Activated CD8-positive, alpha-beta memory T cell treated with anti-CD3 and anti-CD28 coated beads, Interleukin-2, amount 50 U/mL, for 4 hours (primary cell): ENCODE measurements at regions not wholly inside any gene's neighbourhood (a gene's known extent, or its start where the extent isn't known, plus 50 kb on each side); places are given as distances from the start of the nearest gene placed in this dataset.

ENCODE experiments used
- DNase-seq: peaks from one replicate; pipeline ENCODE4 v3.0.0-alpha.2; 2020

GRCh38 chr12:92574911-92575570, 127.7 kb upstream of the PLEKHG7 start:
- no peak for DNase-seq

GRCh38 chr12:92574051-92574783, 128.6 kb upstream of the PLEKHG7 start:
- DNase-seq: no peak

- DNase-seq: no peak
Measured at GRCh38 chr12:92573104-92573503, 129.7 kb upstream of the PLEKHG7 start.

GRCh38 chr12:92571844-92572543, 130.8 kb upstream of the PLEKHG7 start:
- DNase-seq: no peak

GRCh38 chr12:92571169-92571568, 131.6 kb upstream of the PLEKHG7 start:
- no peak for DNase-seq

GRCh38 chr12:92570056-92570753, 132.6 kb upstream of the PLEKHG7 start:
- peak; percentile 35 for DNase-seq

GRCh38 chr12:92568691-92569090, 134.1 kb upstream of the PLEKHG7 start:
- DNase-seq: no peak

GRCh38 chr12:92566448-92567019, 136.3 kb upstream of the PLEKHG7 start:
- DNase-seq: no peak

- no peak for DNase-seq
Measured at GRCh38 chr12:92563819-92564218, 139.0 kb upstream of the PLEKHG7 start.

- DNase-seq: no peak
Measured at GRCh38 chr12:92562063-92562734, 140.6 kb upstream of the PLEKHG7 start.

GRCh38 chr12:92561543-92561899, 141.3 kb upstream of the PLEKHG7 start:
- no peak for DNase-seq

- no peak for DNase-seq
Measured at GRCh38 chr12:92560713-92561542, 141.9 kb upstream of the PLEKHG7 start.

- DNase-seq: no peak
Measured at GRCh38 chr12:92558806-92559205, 144.0 kb upstream of the PLEKHG7 start.

- no peak for DNase-seq
Measured at GRCh38 chr12:92558215-92558773, 144.5 kb upstream of the PLEKHG7 start.

- DNase-seq: no peak
Measured at GRCh38 chr12:92557422-92557724, 145.4 kb upstream of the PLEKHG7 start.

- DNase-seq: no peak
Measured at GRCh38 chr12:92556637-92557421, 146.0 kb upstream of the PLEKHG7 start.

GRCh38 chr12:92556141-92556540, 146.6 kb upstream of the PLEKHG7 start:
- no peak for DNase-seq

GRCh38 chr12:92554158-92555073, 148.4 kb upstream of the PLEKHG7 start:
- DNase-seq: no peak

GRCh38 chr12:92553389-92553788, 149.4 kb upstream of the PLEKHG7 start:
- DNase-seq: no peak
